ENCODE measurements at regions not wholly inside any gene's neighbourhood (a gene's known extent, or its start where the extent isn't known, plus 50 kb on each side); places are given as distances from the start of the nearest gene placed in this dataset.
"Not testable (repeated sequence)": the region's sequence is repeated elsewhere in the genome, so short reads cannot be mapped to it uniquely, and the experiment has no call there.

DNA sequence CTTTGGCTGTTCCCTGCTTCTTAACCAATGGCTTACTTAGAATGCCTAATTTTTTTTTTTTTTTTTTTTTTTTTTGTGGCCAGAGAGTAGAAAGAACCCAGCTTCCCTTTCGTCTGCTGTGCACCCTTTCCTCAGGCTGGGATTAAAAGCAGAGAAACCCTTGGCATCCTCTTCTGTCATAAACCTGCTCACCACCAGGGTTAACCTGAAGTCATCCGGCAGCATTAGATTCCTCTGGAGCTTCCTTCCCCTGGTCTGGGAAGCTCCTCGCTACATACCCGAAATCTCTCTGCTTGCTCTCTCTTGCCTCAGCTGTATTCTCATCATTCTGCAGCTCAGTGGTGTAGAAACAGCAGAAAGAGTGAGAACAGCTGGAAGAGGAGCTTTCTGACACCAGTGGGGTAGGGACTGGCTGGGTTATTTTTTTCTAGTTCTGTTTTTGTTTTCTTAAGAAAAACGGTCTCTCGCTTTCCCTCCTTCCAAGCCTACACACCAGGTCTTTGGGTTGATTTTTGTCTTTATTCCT lies 339.0 kb upstream of the MEIS1 start:
- H3K27ac ChIP-seq (ENCODE audit: low read depth, low read length, poor library complexity, severe bottlenecking) = no peak overlapping the region
- no peak for DNase-seq (ENCODE audit: low spot score)
- BruUV-seq (replicated peaks) = no TSS peak
- intact Hi-C loops (cut with micrococcal nuclease; ENCODE audit: unreplicated experiment) = no loop called here
- no peaks in the 10 kb centered on the region for H3K36me3 ChIP-seq (ENCODE audit: insufficient read depth, low read length, poor library complexity, severe bottlenecking)
- ChIA-PET POLR2A (ENCODE audit: low non-redundant PET) (no interaction called here), CTCF (interaction anchor here (0.7 kb wide), 1 partner anchor 144 kb away, joined by 3 read pairs; no protein-coding TSS in a partner anchor)
- no peak for TF ChIP-seq EZH2 (IDR thresholded peaks at IDR 0.05; ENCODE audit: borderline replicate concordance, low read depth, low read length, poor library complexity, severe bottlenecking)
- TF ChIP-seq, protein P1, sequence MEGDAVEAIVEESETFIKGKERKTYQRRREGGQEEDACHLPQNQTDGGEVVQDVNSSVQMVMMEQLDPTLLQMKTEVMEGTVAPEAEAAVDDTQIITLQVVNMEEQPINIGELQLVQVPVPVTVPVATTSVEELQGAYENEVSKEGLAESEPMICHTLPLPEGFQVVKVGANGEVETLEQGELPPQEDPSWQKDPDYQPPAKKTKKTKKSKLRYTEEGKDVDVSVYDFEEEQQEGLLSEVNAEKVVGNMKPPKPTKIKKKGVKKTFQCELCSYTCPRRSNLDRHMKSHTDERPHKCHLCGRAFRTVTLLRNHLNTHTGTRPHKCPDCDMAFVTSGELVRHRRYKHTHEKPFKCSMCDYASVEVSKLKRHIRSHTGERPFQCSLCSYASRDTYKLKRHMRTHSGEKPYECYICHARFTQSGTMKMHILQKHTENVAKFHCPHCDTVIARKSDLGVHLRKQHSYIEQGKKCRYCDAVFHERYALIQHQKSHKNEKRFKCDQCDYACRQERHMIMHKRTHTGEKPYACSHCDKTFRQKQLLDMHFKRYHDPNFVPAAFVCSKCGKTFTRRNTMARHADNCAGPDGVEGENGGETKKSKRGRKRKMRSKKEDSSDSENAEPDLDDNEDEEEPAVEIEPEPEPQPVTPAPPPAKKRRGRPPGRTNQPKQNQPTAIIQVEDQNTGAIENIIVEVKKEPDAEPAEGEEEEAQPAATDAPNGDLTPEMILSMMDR (conservative IDR thresholded peaks at IDR 0.05; ENCODE audit: low read depth, low read length) = 0 out of 2 replicates have a peak, but pooled peaks have one; percentile 16
- H3K4me1 ChIP-seq (ENCODE audit: insufficient read depth, low read length, poor library complexity, severe bottlenecking) = no peaks in the 10 kb centered on the region
- H3K4me3 ChIP-seq (ENCODE audit: low read depth, low read length, poor library complexity, severe bottlenecking) = no peak overlapping the region
- no peaks in the 10 kb centered on the region for H3K9me3 ChIP-seq (ENCODE audit: low read depth, low read length, poor library complexity, severe bottlenecking)
- no peaks in the 10 kb centered on the region for H3K27me3 ChIP-seq (replicated peaks; ENCODE audit: insufficient read depth, low read depth, low read length, poor library complexity)

DNA sequence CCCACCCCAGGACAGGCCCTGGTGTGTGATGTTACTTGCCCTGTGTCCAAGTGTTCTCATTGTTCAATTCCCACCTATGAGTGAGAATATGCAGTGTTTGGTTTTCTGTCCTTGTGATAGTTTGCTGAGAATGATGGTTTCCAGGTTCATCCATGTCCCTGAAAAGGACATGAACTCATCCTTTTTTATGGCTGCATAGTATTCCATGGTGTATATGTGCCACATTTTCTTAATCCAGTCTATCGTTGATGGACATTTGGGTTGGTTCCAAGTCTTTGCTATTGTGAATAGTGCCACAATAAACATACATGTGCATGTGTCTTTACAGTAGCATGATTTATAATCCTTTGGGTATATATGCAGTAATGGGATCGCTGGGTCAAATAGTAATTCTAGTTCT lies 340.2 kb upstream of the MEIS1 start:
- CTCF ChIA-PET; intact Hi-C loops (cut with micrococcal nuclease; ENCODE audit: unreplicated experiment); BruUV-seq (replicated peaks); H3K4me3 ChIP-seq (ENCODE audit: low read depth, low read length, poor library complexity, severe bottlenecking); H3K27ac ChIP-seq (ENCODE audit: low read depth, low read length, poor library complexity, severe bottlenecking); H3K36me3 ChIP-seq (ENCODE audit: insufficient read depth, low read length, poor library complexity, severe bottlenecking); H3K27me3 ChIP-seq (replicated peaks; ENCODE audit: insufficient read depth, low read depth, low read length, poor library complexity); DNase-seq (ENCODE audit: low spot score); H3K9me3 ChIP-seq (ENCODE audit: low read depth, low read length, poor library complexity, severe bottlenecking); H3K4me1 ChIP-seq (ENCODE audit: insufficient read depth, low read length, poor library complexity, severe bottlenecking): not testable (repeated sequence)
- POLR2A ChIA-PET (ENCODE audit: low non-redundant PET) = interaction anchor here (0.6 kb wide), 1 partner anchor 118 kb away, joined by 4 read pairs; no protein-coding TSS in a partner anchor

DNA sequence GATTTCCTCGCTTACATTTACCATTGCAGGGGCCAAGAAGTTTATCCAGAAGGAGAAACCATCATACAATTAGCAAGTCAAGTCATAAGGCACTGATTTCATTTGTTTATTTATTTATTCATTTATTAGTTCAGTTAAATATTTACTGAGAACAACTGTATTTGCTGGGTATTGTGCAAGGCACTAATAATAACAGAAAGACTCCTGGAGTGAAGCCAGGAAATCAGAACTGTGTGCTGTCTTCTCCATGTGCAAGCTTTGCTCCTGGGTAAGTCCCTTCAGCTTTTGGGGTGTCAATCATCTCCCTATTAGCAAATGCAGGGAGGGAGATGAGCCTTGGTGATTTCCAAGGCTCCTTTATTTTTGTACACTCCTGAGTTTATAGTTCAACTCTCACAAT lies 341.6 kb upstream of the MEIS1 start:
- Histone ChIP-seq H3K4me3 (ENCODE audit: low read depth, low read length, poor library complexity, severe bottlenecking) (no peak overlapping the region), H3K27ac (ENCODE audit: low read depth, low read length, poor library complexity, severe bottlenecking) (no peak overlapping the region), H3K36me3 (ENCODE audit: insufficient read depth, low read length, poor library complexity, severe bottlenecking) (no peaks in the 10 kb centered on the region), H3K4me1 (ENCODE audit: insufficient read depth, low read length, poor library complexity, severe bottlenecking) (no peaks in the 10 kb centered on the region), H3K27me3 (replicated peaks; ENCODE audit: insufficient read depth, low read depth, low read length, poor library complexity) (no peaks in the 10 kb centered on the region), H3K9me3 (ENCODE audit: low read depth, low read length, poor library complexity, severe bottlenecking) (no peaks in the 10 kb centered on the region)
- intact Hi-C loops (cut with micrococcal nuclease; ENCODE audit: unreplicated experiment) = no loop called here
- no TSS peak for BruUV-seq (replicated peaks)
- ChIA-PET POLR2A (ENCODE audit: low non-redundant PET) (no interaction called here), CTCF (no interaction called here)
- TF ChIP-seq, protein P1 (conservative IDR thresholded peaks at IDR 0.05; ENCODE audit: low read depth, low read length) = no peak
- no peak for DNase-seq (ENCODE audit: low spot score)

DNA sequence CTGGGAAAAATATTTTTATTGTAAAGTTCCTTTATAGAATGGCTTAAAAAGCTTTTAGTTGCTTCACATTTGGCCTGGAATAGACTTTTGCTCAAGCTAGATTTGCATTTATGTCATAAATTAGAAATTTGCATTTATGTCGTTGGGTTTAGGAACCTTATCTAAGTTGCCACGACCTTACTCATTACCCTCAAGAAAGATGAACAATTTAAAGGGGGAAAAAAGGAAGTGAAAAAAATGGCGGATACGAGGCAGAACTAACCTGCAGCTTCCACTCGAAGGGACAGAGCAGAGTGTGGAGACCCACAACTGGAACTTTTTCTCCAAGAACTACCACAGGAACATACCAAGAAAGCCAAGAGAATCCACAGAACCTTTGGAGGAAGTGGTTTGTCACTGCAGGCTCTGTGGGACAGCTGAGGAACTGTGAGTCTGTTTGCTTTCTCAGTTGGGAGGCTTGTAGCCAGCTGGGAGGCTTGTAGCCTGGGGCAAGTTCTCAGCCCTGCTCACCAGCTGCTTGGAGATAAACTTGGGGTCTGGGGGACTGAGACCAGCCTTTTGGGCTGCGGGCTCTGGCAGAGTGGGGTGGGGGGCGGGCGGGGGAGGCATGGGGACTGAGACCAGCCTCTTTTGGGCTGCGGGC lies 349.9 kb upstream of the MEIS1 start:
- H3K4me1 ChIP-seq (ENCODE audit: insufficient read depth, low read length, poor library complexity, severe bottlenecking) = peaks cover 4% of the 10 kb centered on the region
- POLR2A ChIA-PET (ENCODE audit: low non-redundant PET) = no interaction called here
- H3K27me3 ChIP-seq (replicated peaks; ENCODE audit: insufficient read depth, low read depth, low read length, poor library complexity) = no peaks in the 10 kb centered on the region
- no peak for DNase-seq (ENCODE audit: low spot score)
- H3K9me3 ChIP-seq (ENCODE audit: low read depth, low read length, poor library complexity, severe bottlenecking) = no peaks in the 10 kb centered on the region
- no peak overlapping the region for H3K4me3 ChIP-seq (ENCODE audit: low read depth, low read length, poor library complexity, severe bottlenecking)
- CTCF ChIA-PET = no interaction called here
- H3K27ac ChIP-seq (ENCODE audit: low read depth, low read length, poor library complexity, severe bottlenecking) = no peak overlapping the region
- no peaks in the 10 kb centered on the region for H3K36me3 ChIP-seq (ENCODE audit: insufficient read depth, low read length, poor library complexity, severe bottlenecking)
- TF ChIP-seq, protein P1 (conservative IDR thresholded peaks at IDR 0.05; ENCODE audit: low read depth, low read length) = no peak
- TF ChIP-seq EZH2 (IDR thresholded peaks at IDR 0.05; ENCODE audit: borderline replicate concordance, low read depth, low read length, poor library complexity, severe bottlenecking) = no peak
- intact Hi-C loops (cut with micrococcal nuclease; ENCODE audit: unreplicated experiment) = no loop called here
- BruUV-seq (replicated peaks) = no TSS peak
